CD14-positive monocyte (primary cell): ENCODE measurements at regions not wholly inside any gene's neighbourhood (a gene's known extent, or its start where the extent isn't known, plus 50 kb on each side); places are given as distances from the start of the nearest gene placed in this dataset.

ENCODE experiments used
- DNase-seq, 3 donors: peaks; one replicate each; pipeline ENCODE4 v3.0.0-alpha.2; 2011 to 2022
- H2AFZ ChIP-seq: 2 replicates; pipeline ENCODE4 v1.6.0; 2012; ENCODE audit warnings: mild to moderate bottlenecking, low read depth, low read length, inconsistent platforms; ENCODE audit not compliant: insufficient read depth, poor library complexity, severe bottlenecking
- H3K27ac ChIP-seq, 2 donors: 1 replicate in 1 of 2; 2 replicates in 1 of 2; pipeline ENCODE4 v1.5.1; 2012 to 2013; ENCODE audit warnings: low read length in 2 of 2, control low read depth in 1 of 2, inconsistent platforms in 1 of 2, low read depth in 1 of 2, mild to moderate bottlenecking in 1 of 2
- H3K27me3 ChIP-seq, 2 donors: one replicate each; pipeline versions ENCODE4 v1.6.0 to v1.6.1; 2011 to 2013; ENCODE audit warnings: low read length in 2 of 2; ENCODE audit not compliant: control insufficient read depth in 2 of 2, insufficient read depth in 2 of 2
- H3K36me3 ChIP-seq, 2 donors: replicated peaks in 1 of 2; 1 replicate in 1 of 2; 2 replicates in 1 of 2; pipeline versions ENCODE4 v1.5.1 to v1.6.1; 2012 to 2013; ENCODE audit warnings: low read length in 2 of 2, control low read depth in 1 of 2, inconsistent platforms in 1 of 2, mild to moderate bottlenecking in 1 of 2; ENCODE audit not compliant: insufficient read depth in 2 of 2, control insufficient read depth in 1 of 2
- H3K4me1 ChIP-seq, 2 donors: 1 replicate in 1 of 2; 2 replicates in 1 of 2; pipeline versions ENCODE4 v1.5.1 to v1.6.1; 2012 to 2013; ENCODE audit warnings: low read length in 2 of 2, control low read depth in 1 of 2, inconsistent platforms in 1 of 2, mild to moderate bottlenecking in 1 of 2, moderate library complexity in 1 of 2; ENCODE audit not compliant: insufficient read depth in 2 of 2, control insufficient read depth in 1 of 2
- H3K4me2 ChIP-seq: replicated peaks from 2 replicates; pipeline ENCODE3; 2012; ENCODE audit warnings: low read length, moderate library complexity, mild to moderate bottlenecking; ENCODE audit not compliant: poor library complexity, severe bottlenecking; ENCODE audit errors: extremely low read depth
- H3K4me3 ChIP-seq, 3 experiments: fragments of 200-600 bp in 1 of 3; sonication (generic) in 1 of 3; replicated peaks in 1 of 3; 1 replicate in 2 of 3; 2 replicates in 1 of 3; pipeline ENCODE4 v1.5.1; 2011 to 2013; ENCODE audit warnings: low read length in 3 of 3, mild to moderate bottlenecking in 3 of 3, control low read depth in 2 of 3, low read depth in 2 of 3, inconsistent platforms in 1 of 3, moderate library complexity in 1 of 3
- H3K79me2 ChIP-seq: 2 replicates; pipeline ENCODE4 v1.6.0; 2012; ENCODE audit warnings: mild to moderate bottlenecking, control low read depth, inconsistent platforms, low read length, moderate library complexity; ENCODE audit not compliant: insufficient read depth
- H3K9ac ChIP-seq: 2 replicates; pipeline ENCODE4 v1.6.0; 2017; ENCODE audit warnings: low read length, mild to moderate bottlenecking; ENCODE audit not compliant: insufficient read depth, poor library complexity, severe bottlenecking
- H3K9me3 ChIP-seq, 2 donors: replicated peaks in 1 of 2; 1 replicate in 1 of 2; 2 replicates in 1 of 2; pipeline versions ENCODE4 v1.5.1 to v1.6.1; 2012 to 2013; ENCODE audit warnings: low read length in 2 of 2, control low read depth in 1 of 2; ENCODE audit not compliant: control insufficient read depth in 1 of 2, insufficient read depth in 1 of 2
- H4K20me1 ChIP-seq: 2 replicates; pipeline ENCODE4 v1.6.0; 2012; ENCODE audit warnings: mild to moderate bottlenecking, low read length, control low read depth, moderate library complexity; ENCODE audit not compliant: insufficient read depth
- H3K27ac Mint-ChIP-seq, 7 donors: one replicate each; pipeline ENCODE4 v1.8.0; 2020; ENCODE audit warnings: mild to moderate bottlenecking in 7 of 7, mixed read lengths in 7 of 7, moderate library complexity in 6 of 7, inconsistent platforms in 2 of 7
- H3K27me3 Mint-ChIP-seq, 3 donors: one replicate each; pipeline ENCODE4 v1.8.0; 2021 to 2022; ENCODE audit warnings: low read depth in 3 of 3, mild to moderate bottlenecking in 3 of 3, mixed read lengths in 3 of 3, moderate library complexity in 3 of 3, inconsistent platforms in 1 of 3
- H3K36me3 Mint-ChIP-seq, 2 donors: one replicate each; pipeline ENCODE4 v1.8.0; 2020; ENCODE audit warnings: mixed read lengths in 2 of 2, inconsistent platforms in 1 of 2, mild to moderate bottlenecking in 1 of 2
- H3K4me1 Mint-ChIP-seq: one replicate; pipeline ENCODE4 v1.8.0; 2020; ENCODE audit warnings: mild to moderate bottlenecking, mixed read lengths
- H3K4me3 Mint-ChIP-seq, 2 donors: one replicate each; pipeline ENCODE4 v1.8.0; 2020; ENCODE audit warnings: mild to moderate bottlenecking in 2 of 2, mixed read lengths in 2 of 2, moderate library complexity in 1 of 2
- H3K9me3 Mint-ChIP-seq, 7 donors: one replicate each; pipeline ENCODE4 v1.8.0; 2020 to 2022; ENCODE audit warnings: mixed read lengths in 7 of 7, mild to moderate bottlenecking in 6 of 7, moderate library complexity in 6 of 7, inconsistent platforms in 2 of 7
- WGBS: methylation state at CpG from one replicate; pipeline ENCODE4 v1.1.5; 2013; ENCODE audit warnings: missing lambda C conversion rate; ENCODE audit not compliant: insufficient coverage; 5-methylcytosine and 5-hydroxymethylcytosine counted together
- intact Hi-C, 2 donors: fragments of 100-400 bp; cut with micrococcal nuclease; formaldehyde crosslinking; loops; one replicate each; pipeline versions ENCODE4 v1.15.0 to v1.15.1; 2023
- TF ChIP-seq, protein P1 (sequence below): fragments of 200-600 bp; IDR thresholded peaks from one replicate; pipeline ENCODE4 v1.8.0; 2022; ENCODE audit warnings: antibody characterized with exemption, mild to moderate bottlenecking

DNA sequence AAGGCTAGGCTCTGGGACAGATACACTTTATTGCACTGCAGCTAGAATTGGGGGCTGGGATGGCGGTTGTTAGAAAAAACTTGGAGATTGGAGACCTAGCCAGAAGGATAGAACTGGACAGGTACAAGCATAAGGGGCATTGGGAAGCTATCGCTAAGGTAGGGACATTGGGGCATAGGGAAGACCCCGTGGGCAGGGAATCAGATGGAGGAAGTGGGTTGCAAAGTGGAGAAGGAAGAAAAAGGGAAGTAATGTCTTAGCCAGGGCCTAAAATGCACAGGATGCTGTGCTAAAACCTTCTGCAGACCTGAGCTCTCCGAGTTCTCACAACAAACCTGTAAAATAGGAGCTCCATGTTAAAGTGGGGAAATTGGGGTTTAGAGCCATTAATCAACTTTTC, 178.2 kb downstream of the ZDHHC21 start:
- peak overlapping the region in 1 of 7 donors; percentile 16 for H3K27ac Mint-ChIP-seq
- Histone ChIP-seq H3K4me1 (no peaks in the 10 kb centered on the region), H3K4me3 (no peak overlapping the region), H2AFZ (no peak overlapping the region), H3K4me2 (no peak overlapping the region), H3K9me3 (no peaks in the 10 kb centered on the region), H3K27me3 (no peaks in the 10 kb centered on the region), H4K20me1 (no peaks in the 10 kb centered on the region), H3K36me3 (no peaks in the 10 kb centered on the region), H3K79me2 (no peaks in the 10 kb centered on the region), H3K9ac (no peak overlapping the region), H3K27ac (no peak overlapping the region)
- DNase-seq = no peak
- no peaks in the 10 kb centered on the region for H3K27me3 Mint-ChIP-seq
- 56% methylated on average over 3 of the region's 4 CpGs for WGBS
- no peak overlapping the region for H3K4me3 Mint-ChIP-seq
- H3K4me1 Mint-ChIP-seq = no peaks in the 10 kb centered on the region
- intact Hi-C loops = no loop called here
- peaks cover 0 to 3% (median 0%) of the 10 kb centered on the region in 7 donors for H3K9me3 Mint-ChIP-seq
- no peaks in the 10 kb centered on the region for H3K36me3 Mint-ChIP-seq
- TF ChIP-seq, protein P1, sequence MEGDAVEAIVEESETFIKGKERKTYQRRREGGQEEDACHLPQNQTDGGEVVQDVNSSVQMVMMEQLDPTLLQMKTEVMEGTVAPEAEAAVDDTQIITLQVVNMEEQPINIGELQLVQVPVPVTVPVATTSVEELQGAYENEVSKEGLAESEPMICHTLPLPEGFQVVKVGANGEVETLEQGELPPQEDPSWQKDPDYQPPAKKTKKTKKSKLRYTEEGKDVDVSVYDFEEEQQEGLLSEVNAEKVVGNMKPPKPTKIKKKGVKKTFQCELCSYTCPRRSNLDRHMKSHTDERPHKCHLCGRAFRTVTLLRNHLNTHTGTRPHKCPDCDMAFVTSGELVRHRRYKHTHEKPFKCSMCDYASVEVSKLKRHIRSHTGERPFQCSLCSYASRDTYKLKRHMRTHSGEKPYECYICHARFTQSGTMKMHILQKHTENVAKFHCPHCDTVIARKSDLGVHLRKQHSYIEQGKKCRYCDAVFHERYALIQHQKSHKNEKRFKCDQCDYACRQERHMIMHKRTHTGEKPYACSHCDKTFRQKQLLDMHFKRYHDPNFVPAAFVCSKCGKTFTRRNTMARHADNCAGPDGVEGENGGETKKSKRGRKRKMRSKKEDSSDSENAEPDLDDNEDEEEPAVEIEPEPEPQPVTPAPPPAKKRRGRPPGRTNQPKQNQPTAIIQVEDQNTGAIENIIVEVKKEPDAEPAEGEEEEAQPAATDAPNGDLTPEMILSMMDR = no peak

DNA sequence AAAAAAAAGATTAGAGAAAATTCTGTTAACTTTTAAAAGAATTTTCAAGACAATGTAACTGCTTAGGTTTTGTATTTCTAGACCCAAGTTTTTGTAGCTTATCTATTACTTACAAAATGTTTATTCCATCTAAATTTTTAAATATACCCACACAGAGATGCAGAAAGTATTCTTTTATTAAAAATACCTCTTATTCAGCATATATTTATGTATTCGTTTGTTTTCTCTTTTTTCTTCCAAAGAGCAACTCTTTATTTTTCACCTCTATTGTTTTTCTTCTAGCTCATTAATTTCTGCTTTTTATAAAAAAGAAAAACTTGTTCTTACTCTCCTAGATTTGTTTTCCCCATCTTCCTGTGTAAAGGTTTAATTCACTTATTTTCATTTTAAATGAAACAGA, 180.3 kb downstream of the ZDHHC21 start:
- no peaks in the 10 kb centered on the region for H3K9me3 ChIP-seq
- Mint-ChIP-seq H3K4me1 (no peaks in the 10 kb centered on the region), H3K9me3 (peaks cover 0 to 3% (median 0%) of the 10 kb centered on the region in 7 donors), H3K4me3 (no peak overlapping the region), H3K27me3 (no peaks in the 10 kb centered on the region), H3K27ac (no peak overlapping the region), H3K36me3 (no peaks in the 10 kb centered on the region)
- no peaks in the 10 kb centered on the region for H3K79me2 ChIP-seq
- H4K20me1 ChIP-seq = no peaks in the 10 kb centered on the region
- H3K4me3 ChIP-seq = no peak overlapping the region
- TF ChIP-seq, protein P1 = no peak
- no peaks in the 10 kb centered on the region for H3K4me1 ChIP-seq
- no peak overlapping the region for H3K27ac ChIP-seq
- no peak overlapping the region for H3K4me2 ChIP-seq
- H3K9ac ChIP-seq = no peak overlapping the region
- DNase-seq = no peak
- no CpG with 5 or more reads among the region's 1 CpG for WGBS
- H2AFZ ChIP-seq = no peak overlapping the region
- H3K27me3 ChIP-seq = no peaks in the 10 kb centered on the region
- no peaks in the 10 kb centered on the region for H3K36me3 ChIP-seq
- intact Hi-C loops = no loop called here
